B cell (primary cell): ENCODE measurements at regions not wholly inside any gene's neighbourhood (a gene's known extent, or its start where the extent isn't known, plus 50 kb on each side); places are given as distances from the start of the nearest gene placed in this dataset.

Experiments
- EZH2 ChIP-seq: IDR thresholded peaks from 2 replicates; pipeline ENCODE4 v1.6.1; 2012; ENCODE audit warnings: borderline replicate concordance, low read depth, mild to moderate bottlenecking, moderate library complexity, low read length; ENCODE audit not compliant: insufficient read depth, poor library complexity, severe bottlenecking
- TF ChIP-seq, protein P1 (sequence below): fragments of 200-600 bp; IDR thresholded peaks from one replicate; pipeline ENCODE4 v1.8.0; 2022; ENCODE audit warnings: antibody characterized with exemption, mild to moderate bottlenecking

DNA sequence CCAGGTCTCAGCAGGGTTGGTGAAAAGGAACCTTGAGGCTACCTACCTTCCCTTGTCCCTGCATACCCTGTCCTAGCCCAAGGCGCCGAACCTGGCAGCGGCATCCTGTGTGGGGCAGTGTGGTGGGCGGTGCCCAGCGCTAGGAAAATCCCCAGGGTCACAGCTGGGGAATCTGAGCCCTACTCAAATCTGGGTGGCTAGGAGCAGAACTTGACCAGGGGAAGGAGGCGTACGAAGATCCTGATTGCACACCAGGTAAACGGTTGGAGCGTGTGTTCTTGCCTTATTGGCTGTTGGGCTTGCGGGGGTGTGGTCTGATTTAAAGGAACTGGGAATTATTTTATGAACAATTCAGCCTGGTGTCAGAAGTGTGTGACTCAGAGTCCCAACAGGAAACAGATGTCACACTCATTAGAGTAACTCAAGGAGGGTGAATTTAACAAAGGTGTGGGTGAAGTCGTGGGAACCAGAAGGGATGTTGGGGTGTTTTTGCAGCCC lies 118.6 kb downstream of the LRIG2 start:
- TF ChIP-seq EZH2, result no peak
- TF ChIP-seq, protein P1, sequence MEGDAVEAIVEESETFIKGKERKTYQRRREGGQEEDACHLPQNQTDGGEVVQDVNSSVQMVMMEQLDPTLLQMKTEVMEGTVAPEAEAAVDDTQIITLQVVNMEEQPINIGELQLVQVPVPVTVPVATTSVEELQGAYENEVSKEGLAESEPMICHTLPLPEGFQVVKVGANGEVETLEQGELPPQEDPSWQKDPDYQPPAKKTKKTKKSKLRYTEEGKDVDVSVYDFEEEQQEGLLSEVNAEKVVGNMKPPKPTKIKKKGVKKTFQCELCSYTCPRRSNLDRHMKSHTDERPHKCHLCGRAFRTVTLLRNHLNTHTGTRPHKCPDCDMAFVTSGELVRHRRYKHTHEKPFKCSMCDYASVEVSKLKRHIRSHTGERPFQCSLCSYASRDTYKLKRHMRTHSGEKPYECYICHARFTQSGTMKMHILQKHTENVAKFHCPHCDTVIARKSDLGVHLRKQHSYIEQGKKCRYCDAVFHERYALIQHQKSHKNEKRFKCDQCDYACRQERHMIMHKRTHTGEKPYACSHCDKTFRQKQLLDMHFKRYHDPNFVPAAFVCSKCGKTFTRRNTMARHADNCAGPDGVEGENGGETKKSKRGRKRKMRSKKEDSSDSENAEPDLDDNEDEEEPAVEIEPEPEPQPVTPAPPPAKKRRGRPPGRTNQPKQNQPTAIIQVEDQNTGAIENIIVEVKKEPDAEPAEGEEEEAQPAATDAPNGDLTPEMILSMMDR, result no peak
